Activated T-helper 9 cell treated with anti-CD3 and anti-CD28 coated beads, Interleukin-2, amount 50 U/mL, for 16 hours (primary cell): ENCODE measurements at regions not wholly inside any gene's neighbourhood (a gene's known extent, or its start where the extent isn't known, plus 50 kb on each side); places are given as distances from the start of the nearest gene placed in this dataset.

Experiments used
- DNase-seq: peaks from one replicate; pipeline ENCODE4 v3.0.0-alpha.2; 2020; ENCODE audit warnings: low read depth

- no peak for DNase-seq
These were observed 286.9 kb downstream of the BCOR start for GRCh38 chrX:39810901-39811300.

DNA sequence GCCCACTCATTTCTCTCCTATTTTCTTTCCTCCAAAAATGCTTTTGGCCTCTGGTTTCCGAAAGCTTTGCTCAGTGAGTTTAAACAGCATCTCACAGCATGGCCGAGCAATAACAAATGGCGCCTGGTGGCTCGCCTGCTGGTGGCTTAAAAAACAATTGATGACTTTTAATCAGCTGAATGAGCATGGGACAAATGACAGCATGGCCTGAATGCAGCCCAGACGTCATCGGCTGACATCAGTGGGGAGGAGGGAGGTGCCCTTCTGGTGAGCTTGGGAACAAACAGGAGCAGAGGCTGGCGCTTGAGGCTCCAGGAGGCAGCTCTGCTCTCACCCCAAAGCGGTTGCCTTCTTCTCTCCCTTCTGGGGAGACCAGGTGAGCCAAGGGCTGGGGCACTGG is 286.4 kb downstream of the BCOR start:
- DNase-seq = no peak

- DNase-seq = no peak
These were observed 284.0 kb downstream of the BCOR start for GRCh38 chrX:39813631-39814277.

- DNase-seq = no peak
These were observed 283.4 kb downstream of the BCOR start for GRCh38 chrX:39814391-39814790.

- DNase-seq = no peak
These were observed 282.1 kb downstream of the BCOR start for GRCh38 chrX:39815631-39816030.

- DNase-seq = no peak
These were observed 280.7 kb downstream of the BCOR start for GRCh38 chrX:39816871-39817731.

DNA sequence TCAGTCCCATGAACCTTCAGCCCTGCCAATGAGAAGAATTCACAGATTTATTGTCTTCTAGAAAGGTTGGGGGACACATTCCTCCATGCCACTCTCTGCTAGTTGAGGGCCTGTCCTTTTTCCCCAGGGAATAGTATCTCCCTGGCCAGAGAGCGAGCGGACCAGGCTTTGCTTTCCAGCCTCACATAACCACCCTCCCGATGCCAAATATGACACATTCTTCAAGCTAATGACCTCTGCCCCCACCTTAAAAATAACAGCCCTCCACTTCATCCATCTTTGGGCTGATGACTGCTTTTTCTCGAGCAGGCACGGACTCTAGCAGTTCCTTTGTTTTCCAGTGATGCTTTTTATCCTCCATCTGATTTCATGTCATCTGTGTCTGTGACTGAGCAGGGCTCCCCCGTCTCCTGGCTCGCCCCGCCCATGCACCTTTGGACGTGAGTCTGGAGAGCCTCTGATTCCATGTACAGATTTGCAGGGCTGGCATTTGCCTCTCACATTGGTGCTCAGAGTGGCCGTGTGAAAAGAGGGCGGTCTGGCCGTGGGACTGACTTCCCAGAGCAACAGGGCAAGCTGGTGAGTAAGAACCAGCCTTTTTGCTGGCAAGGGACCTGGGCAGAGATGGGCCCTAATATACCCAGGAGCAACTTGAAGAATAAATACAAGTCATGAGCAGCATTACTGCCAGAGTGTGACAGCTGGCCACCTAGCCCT is 279.8 kb downstream of the BCOR start:
- no peak for DNase-seq

- DNase-seq = no peak
These were observed 279.0 kb downstream of the BCOR start for GRCh38 chrX:39818750-39819149.

GRCh38 chrX:39819921-39820849 is 277.6 kb downstream of the BCOR start:
- no peak for DNase-seq

DNA sequence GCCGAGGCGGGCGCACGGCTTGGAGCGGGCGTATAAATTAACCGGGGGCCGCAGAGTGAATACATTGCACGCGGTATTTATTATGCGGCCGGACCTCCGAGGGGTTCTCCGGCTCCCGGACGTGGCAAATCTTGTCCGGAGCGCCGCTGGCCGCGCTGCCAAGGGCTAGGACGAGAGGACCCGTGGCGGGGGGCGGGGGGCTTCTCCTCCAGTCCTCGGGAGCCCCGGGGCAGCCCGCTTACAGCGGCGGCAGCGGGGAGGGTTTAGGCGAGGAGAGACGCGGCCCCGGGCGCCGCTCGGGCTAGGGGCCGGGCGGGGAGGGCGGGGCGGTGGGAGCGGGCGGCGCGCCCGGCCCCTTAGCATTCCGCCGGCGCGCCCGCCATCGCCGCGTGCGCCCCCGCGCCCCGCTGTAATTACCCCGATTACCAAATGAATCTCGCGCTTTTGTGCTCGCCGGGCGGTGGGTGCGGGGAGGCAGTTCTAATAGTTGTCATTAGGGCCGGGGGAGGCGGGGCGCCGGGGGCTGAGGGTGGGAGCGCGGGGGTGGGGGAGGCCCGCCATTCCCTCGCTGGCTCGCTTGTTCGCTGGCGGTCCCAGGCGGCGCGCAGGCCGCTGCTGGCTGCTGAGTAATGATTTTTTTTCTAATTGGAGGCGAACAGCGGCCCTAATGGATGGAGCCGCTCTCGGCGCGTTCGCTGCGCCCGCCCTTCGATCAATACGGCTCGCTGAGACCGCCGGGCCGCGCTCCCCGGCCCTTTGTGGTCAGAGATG is 276.6 kb downstream of the BCOR start:
- DNase-seq = no peak

DNA sequence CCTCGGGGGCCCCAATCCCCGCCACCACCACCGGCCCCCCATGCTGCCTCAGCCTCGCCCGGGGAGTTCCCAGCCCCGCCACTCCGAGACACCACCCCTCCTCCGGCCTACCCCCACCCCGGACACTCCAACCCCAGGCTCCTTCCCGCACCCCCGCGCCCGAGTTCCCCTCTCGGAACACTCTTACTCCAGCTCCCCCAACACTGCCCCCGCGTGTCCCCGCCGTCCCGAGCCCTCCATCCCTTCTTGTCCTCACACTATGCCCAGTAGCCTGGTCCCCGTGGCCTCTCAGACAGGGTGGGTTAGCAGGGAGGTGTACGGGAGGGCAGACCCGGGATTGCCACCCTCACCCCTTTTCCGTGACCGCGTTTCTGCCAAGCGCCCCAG is 276.1 kb downstream of the BCOR start:
- DNase-seq = no peak

DNA sequence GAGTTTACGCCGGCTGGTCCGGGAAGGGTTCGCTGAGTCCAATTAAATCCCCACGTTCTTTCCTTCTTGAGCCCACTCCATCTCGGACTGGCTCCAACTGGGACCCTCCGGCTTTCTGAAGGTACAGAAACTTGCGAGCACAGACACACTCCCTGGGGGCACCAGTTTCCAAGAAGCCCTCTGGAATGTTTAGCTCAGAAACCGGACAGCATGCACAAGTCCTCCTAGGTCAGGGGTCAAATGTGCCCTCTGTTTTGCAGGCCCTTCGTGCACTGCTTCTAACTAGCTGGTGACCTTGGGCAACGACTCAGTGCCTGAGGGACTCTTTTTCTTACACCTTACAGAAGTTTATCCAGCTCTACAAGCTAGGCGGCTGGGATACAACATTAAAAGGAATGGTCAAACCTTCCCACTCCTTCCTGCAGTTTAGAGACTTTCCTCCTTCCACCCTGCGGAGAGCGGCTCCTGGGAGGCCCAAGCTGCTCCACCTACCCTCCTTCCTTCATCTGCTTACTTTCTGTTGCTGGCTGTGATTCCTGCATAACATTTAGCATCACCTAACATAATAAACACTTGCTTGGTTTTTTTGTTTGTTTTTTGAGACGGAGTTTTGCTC is 275.5 kb downstream of the BCOR start:
- no peak for DNase-seq

DNA sequence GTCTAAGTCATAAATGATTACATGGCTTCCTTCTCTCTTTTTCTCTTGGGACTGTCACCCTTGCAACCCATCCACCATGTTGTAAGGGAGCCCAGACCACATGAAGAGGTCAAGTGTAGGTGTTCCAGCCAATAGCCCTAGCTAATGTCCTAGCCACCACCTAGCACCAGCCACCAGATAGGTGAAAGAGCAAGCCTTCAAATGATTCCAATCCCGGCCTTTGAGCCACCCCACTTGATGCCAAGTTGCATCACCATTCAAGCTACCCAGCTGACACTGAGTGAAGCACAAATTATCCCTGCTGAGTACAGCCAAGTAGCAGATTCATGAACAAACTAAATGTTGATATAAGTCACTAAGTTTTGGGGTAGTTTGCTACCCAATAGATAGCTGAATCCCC is 274.3 kb downstream of the BCOR start:
- no peak for DNase-seq

DNA sequence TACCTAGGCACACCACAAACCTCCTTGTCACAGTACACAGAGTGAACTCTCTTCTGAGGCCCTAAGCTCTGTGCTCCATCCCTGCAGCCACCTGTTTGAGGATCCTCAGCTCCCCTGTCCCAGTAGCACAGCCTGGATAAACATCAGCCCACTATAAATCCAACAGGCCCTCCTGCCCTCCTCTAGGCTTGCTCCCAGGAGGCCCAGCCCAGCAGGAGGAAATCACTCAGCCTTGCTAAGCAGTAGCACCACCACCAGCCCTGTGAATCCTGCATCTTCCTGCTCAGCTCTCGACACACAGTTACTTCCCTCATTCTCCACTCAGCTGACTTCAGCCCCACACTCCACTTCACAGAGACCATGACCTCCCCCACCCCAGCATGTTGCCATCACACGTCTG is 273.9 kb downstream of the BCOR start:
- no peak for DNase-seq

- DNase-seq = no peak
These were observed 270.8 kb downstream of the BCOR start for GRCh38 chrX:39826813-39827543.

GRCh38 chrX:39827951-39828350 is 269.8 kb downstream of the BCOR start:
- DNase-seq = no peak

- DNase-seq = no peak
These were observed 268.8 kb downstream of the BCOR start for GRCh38 chrX:39828971-39829370.

DNA sequence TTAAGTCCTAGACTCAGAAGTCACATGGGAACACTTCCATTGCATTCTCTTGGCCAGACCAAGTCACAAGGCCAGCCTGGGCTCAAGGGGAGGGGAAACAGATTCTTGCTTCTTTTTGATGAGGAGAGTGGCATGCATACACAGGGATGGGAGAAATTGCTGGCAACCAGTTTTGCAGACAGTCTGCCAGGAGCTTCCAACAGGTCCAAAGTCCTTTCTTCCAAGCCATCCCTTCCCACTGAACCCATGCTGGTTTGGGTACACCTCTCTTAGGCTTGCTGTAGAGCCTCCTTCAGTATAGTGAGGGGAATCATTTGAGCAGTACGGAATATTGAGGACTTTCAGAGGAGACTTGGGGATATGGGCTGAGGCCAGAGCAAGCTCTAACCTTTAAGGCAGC is 267.8 kb downstream of the BCOR start:
- DNase-seq = no peak

GRCh38 chrX:39830414-39830813 is 267.3 kb downstream of the BCOR start:
- DNase-seq = no peak

DNA sequence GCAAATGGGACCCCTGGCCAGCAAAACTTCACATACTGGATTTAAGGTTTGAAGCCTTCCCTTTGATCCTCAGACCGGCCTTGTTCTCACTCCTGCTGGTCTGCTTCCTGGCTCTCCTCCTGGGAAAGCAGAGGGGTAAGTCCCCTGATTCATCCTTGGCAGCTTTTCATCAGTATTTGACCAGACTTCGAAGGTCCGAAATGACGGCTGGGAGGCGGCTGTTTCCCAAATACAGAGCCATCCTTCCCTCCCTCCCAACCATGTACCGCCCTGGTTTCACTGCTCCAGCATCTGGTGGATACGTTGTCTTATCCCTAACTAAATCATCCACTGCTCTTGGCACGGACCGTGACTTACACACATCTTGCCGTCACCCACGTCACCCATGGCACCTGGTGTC is 265.5 kb downstream of the BCOR start:
- DNase-seq = no peak
